SK-N-SH treated with all-trans-retinoic acid at 6 μM for 48 hours (cell line): ENCODE measurements at regions not wholly inside any gene's neighbourhood (a gene's known extent, or its start where the extent isn't known, plus 50 kb on each side); places are given as distances from the start of the nearest gene placed in this dataset.

ENCODE experiments used
- CSDC2 ChIP-seq: fragments of 250-450 bp; sonication (Bioruptor Pico); IDR thresholded peaks from 2 replicates; pipeline ENCODE4 v1.5.0; 2020; ENCODE audit warnings: mild to moderate bottlenecking, moderate library complexity
- CSRNP3 ChIP-seq: fragments of 250-450 bp; sonication (Bioruptor Pico); IDR thresholded peaks from 2 replicates; pipeline ENCODE4 v1.5.1; 2021; ENCODE audit warnings: mild to moderate bottlenecking, moderate library complexity
- OSR1 ChIP-seq: fragments of 250-450 bp; sonication (Bioruptor Pico); IDR thresholded peaks from 2 replicates; pipeline ENCODE4 v1.8.0; 2022; ENCODE audit warnings: moderate library complexity, mild to moderate bottlenecking, inconsistent platforms
- PATZ1 ChIP-seq: fragments of 250-450 bp; sonication (Bioruptor Pico); IDR thresholded peaks from 2 replicates; pipeline ENCODE4 v1.8.0; 2020; ENCODE audit warnings: mild to moderate bottlenecking, moderate library complexity, borderline replicate concordance
- POU6F1 ChIP-seq: fragments of 250-450 bp; sonication (Bioruptor Pico); IDR thresholded peaks from 2 replicates; pipeline ENCODE4 v1.8.0; 2021; ENCODE audit warnings: low read depth, mild to moderate bottlenecking, moderate library complexity, borderline replicate concordance
- RARB ChIP-seq: fragments of 250-450 bp; sonication (Bioruptor Pico); IDR thresholded peaks from 2 replicates; pipeline ENCODE4 v1.8.0; 2021; ENCODE audit warnings: mild to moderate bottlenecking, moderate library complexity
- SNAI2 ChIP-seq: fragments of 250-450 bp; sonication (Bioruptor Pico); IDR thresholded peaks from 2 replicates; pipeline ENCODE4 v1.5.0; 2020; ENCODE audit warnings: mild to moderate bottlenecking, moderate library complexity
- TCF4 ChIP-seq: fragments of 250-450 bp; sonication (Bioruptor Pico); IDR thresholded peaks from 2 replicates; pipeline ENCODE4 v1.8.0; 2021; ENCODE audit warnings: mild to moderate bottlenecking, moderate library complexity, borderline replicate concordance
- TOX ChIP-seq: fragments of 250-450 bp; sonication (Bioruptor Pico); IDR thresholded peaks from 2 replicates; pipeline ENCODE4 v1.8.0; 2021; ENCODE audit warnings: mild to moderate bottlenecking, moderate library complexity, borderline replicate concordance
- ZC3H10 ChIP-seq: fragments of 250-450 bp; sonication (Bioruptor Pico); IDR thresholded peaks from 2 replicates; pipeline ENCODE4 v1.5.1; 2021; ENCODE audit warnings: mild to moderate bottlenecking, moderate library complexity
- ZFP30 ChIP-seq: fragments of 450-650 bp; formaldehyde crosslinking; IDR thresholded peaks from 2 replicates; pipeline ENCODE4 v1.5.0; 2022; ENCODE audit warnings: mild to moderate bottlenecking, moderate library complexity
- ZNF70 ChIP-seq: fragments of 450-650 bp; formaldehyde crosslinking; IDR thresholded peaks from 2 replicates; pipeline ENCODE4 v1.5.0; 2020; ENCODE audit warnings: mild to moderate bottlenecking, moderate library complexity
- ZNF8 ChIP-seq: fragments of 450-650 bp; formaldehyde crosslinking; IDR thresholded peaks from 2 replicates; pipeline ENCODE4 v1.5.0; 2020; ENCODE audit warnings: mild to moderate bottlenecking, moderate library complexity

GRCh38 chr12:116661341-116661740 is 76.5 kb downstream of the SPRING1 start:
- no peak for TF ChIP-seq ZFP30 (CRISPR knock-in tag)
- no peak for TF ChIP-seq CSDC2 (CRISPR knock-in tag)
- TF ChIP-seq TCF4 (CRISPR knock-in tag) = no peak
- TF ChIP-seq OSR1 (CRISPR knock-in tag) = no peak
- TF ChIP-seq PATZ1 = no peak
- TF ChIP-seq POU6F1 = no peak
- TF ChIP-seq RARB = no peak
- no peak for TF ChIP-seq TOX
- no peak for TF ChIP-seq ZNF70 (CRISPR knock-in tag)
- no peak for TF ChIP-seq ZC3H10 (CRISPR knock-in tag)
- TF ChIP-seq CSRNP3 = no peak
- TF ChIP-seq SNAI2 = no peak
- TF ChIP-seq ZNF8 = no peak
